ENCODE measurements at regions not wholly inside any gene's neighbourhood (a gene's known extent, or its start where the extent isn't known, plus 50 kb on each side); places are given as distances from the start of the nearest gene placed in this dataset.

DNA sequence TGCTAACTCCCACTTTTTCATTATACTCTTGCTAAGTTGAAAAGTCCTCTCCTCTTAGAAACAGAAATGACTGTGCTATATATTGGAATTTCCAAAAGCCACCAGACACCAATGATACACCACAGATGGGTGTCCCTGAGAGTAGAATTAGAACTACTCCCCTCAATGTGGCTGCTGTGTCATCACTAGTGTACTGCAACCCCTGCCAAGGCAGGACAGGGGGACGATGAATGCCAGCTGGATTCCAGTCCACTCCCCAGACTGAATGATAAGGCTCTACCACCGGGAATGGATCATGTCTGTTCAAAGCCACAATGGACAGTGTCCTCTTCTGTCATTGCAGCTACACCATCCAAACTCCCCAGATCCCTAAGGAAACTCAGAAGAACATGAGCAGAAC is 69.7 kb upstream of the EDNRB start:
- DNase-seq: no peak

DNA sequence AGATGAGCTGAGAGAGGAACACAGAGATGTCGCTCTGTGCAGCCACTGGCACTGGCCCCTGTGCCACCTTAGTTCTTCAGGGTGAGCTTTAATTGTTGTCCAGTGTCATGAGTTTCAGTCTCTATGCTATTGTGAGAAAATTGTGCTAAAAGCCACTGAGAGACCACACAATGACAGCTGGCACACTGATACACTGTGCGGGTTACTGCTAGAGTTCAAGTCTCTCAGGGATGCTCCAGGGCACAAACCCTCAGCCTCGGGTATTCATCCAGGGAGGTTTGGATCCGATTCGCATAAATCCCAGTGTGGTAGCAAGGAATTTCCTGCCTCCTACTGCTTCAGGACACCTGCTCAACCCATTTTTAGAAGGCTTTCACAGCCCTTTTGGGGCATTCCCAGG is 68.1 kb upstream of the EDNRB start:
- no peak for DNase-seq

DNA sequence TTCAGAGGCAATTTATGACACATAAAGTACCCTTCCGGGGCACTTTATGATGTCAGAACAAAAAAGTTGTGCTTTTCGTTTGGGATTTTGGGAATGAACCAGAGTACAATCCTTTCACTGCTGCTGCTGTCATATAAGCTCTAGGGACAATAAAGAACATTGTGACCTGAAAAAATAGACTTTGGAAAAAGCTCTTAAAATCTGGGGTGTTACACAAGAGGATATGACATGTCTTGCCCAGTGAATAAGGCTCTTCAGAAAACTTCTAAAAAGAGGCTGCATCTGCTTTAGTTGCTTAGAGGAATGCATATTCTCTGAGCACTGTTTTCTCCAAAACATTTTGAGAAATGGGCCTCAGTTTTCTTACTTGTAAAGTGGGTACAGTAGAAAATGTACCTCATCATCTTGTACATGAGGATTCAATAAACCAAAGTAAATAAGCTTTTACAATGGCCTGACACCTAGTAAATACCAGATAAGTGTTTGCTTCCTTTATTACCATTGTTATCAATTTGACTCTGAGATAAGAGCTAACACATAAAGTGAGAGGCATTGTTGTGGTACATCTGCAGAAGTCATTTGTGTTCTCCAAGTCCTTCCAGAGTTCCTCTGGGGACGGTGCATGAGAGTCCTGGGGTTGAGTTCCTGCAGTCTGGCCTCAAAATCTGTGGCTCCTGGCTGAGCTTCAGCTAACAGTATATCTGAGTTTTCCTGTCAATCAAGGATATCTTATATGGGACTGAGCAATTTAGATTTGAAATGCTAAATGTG is 67.4 kb upstream of the EDNRB start:
- no peak for DNase-seq

DNA sequence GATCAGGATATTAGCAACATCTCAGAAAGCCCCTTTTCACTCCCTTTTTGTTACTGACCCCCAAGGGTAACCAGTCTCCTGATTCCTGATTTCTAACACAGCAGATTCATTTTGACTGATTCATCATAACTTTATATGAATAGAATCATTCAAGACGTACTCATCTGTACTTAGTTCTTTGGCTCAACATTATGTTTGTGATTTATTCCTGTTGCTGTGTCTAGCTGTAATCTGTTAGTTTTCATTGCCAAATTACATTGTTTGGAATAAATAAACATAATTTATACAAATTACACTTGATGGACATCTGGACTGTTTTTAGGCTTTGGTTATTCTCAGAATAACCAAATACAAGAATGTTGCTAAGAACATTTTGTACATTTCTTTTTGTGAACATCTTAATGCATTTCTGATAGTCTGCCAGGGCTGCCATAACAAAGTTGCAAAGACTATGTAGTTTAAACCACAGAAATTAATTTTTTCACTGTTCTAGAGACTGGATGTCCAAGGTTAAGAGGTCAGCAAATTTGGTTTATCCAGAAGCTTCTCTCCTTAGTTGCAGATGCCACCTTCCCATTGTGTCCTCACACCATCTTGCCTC is 62.8 kb upstream of the EDNRB start:
- DNase-seq: no peak

DNA sequence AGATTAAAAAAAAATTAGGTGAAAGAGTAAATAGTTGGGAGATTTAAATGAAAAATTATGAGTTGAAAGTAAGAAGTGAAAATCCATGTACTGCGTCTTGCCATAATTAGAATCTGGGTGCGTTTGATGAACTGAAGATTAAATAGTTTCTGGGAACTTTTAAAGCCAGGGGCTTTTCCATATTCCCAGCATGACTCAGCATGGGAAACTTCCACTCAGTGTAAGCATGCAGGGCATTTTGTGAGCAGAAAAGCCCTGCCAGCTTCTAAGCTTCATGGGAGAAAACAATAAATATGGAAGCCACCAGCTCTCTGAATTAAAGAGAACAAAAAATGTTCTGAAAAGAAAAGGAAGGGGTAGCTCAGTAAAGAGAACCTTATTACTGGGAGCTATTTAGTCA is 62.0 kb upstream of the EDNRB start:
- DNase-seq: no peak

DNA sequence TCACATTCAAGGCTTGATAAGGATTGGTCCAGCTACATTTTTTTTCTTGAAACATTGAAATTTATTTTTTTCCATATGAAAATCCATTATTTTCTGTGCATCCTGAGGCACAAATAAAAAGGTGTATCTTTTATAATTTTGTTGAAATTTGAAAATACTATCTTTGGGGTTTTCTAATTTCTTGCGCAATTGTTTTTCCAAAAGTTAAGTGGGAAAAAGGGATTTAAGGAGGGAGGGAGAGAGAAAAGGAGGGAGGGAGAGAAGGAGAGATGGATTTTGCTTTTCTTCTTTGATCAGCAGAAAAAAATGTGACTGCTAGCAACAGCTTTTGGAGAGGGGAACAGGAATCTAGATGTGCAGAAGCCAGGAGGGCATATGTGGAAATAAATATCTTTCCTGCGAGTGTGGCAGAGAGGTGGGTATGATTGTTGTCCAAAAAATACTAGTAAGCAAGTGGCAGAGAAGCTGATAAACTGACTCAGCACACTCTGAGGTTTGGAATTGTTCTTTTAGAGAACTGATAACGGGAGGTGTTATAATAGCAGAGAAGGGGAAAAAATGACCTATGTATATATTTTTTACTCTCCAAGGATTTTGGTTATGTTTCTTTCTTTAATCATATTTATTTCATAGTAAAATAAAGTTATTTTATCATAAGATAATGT is 61.2 kb upstream of the EDNRB start:
- DNase-seq: no peak

DNA sequence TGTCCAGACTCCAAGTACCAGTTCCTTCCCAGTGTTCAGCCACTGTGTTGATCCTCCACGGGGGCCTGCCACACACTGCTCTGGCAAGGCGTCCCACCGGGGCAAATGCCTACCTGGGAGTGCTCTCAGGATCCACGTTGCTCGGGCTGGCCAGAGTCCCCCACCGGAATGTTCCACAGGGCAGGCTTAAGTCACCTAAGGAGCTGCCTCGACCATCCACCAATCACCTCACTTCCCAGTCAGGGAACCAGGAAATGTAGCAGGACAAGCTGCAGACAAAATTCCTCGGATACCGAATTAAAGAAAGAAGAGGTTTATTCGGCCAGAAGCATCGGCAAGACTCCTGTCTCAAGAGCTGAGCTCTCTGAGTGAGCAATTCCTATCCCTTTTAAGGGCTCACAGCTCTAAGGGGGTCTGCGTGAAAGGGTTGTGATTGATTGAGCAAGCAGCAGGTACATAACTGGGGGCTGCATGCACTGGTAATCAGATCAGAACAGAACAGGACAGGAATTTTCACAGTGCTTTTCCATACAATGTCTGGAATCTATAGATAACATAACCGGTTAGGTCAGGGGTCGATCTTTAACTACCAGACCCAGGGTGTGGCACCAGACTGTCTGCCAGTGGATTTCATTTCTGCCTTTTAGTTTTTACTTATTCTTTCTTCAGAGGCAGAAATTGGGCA is 56.9 kb upstream of the EDNRB start:
- no peak for DNase-seq

DNA sequence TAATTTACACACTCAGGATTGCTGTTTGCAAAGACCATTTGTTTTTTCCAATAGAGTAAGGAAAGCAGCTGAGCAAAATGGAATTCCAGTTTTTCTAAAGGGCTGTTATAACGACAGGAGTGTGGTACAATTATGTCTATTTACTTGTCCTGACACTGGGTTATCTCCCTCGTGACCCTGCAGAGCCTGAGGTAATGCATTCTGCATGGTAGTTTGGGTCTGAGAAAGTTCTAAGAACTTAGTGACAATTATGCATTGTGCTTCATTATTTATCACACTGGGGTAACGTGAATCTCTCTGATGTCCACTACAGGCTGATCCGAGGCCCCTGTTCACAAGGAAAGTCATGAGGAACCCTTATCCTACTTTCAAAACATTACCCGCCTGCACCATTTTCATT is 50.7 kb upstream of the EDNRB start:
- no peak for DNase-seq
